ENCODE measurements at regions not wholly inside any gene's neighbourhood (a gene's known extent, or its start where the extent isn't known, plus 50 kb on each side); places are given as distances from the start of the nearest gene placed in this dataset.

- TF ChIP-seq CTCF (IDR thresholded peaks at IDR 0.05) (no peak), POLR2AphosphoS5 (IDR thresholded peaks at IDR 0.05) (no peak)
Measured at GRCh38 chr6:92050216-92050615, 1369.1 kb downstream of the EPHA7 start.

Data from upper lobe of left lung (tissue), 4 donors.